HEK293T (cell line): ENCODE measurements at regions not wholly inside any gene's neighbourhood (a gene's known extent, or its start where the extent isn't known, plus 50 kb on each side); places are given as distances from the start of the nearest gene placed in this dataset.
"Not testable (repeated sequence)": the region's sequence is repeated elsewhere in the genome, so short reads cannot be mapped to it uniquely, and the experiment has no call there.

Experiments
- CTCF ChIA-PET: fragments of 350-600 bp; formaldehyde crosslinking; extraction: SDS; loops from one replicate; lab custom pipeline; 2021; ENCODE audit warnings: antibody characterized with exemption, inconsistent platforms; lab: Yijun Ruan, JAX
- POLR2A ChIA-PET: fragments of 350-600 bp; formaldehyde crosslinking; extraction: SDS; loops from one replicate; lab custom pipeline; 2020; ENCODE audit warnings: antibody characterized with exemption, inconsistent platforms; lab: Yijun Ruan, JAX
- DNase-seq: peaks from one replicate; pipeline ENCODE4 v3.0.0; 2012; ENCODE audit warnings: mixed read lengths; ENCODE audit errors: extremely low spot score
- ARNT ChIP-seq: fragments of 450-650 bp; IDR thresholded peaks from 2 replicates; pipeline ENCODE4 v1.6.1; 2017; ENCODE audit warnings: mild to moderate bottlenecking
- BHLHE40 ChIP-seq: fragments of 450-650 bp; IDR thresholded peaks from 2 replicates; pipeline ENCODE4 v1.6.1; 2016; ENCODE audit warnings: mild to moderate bottlenecking, moderate library complexity, borderline replicate concordance
- CTBP1 ChIP-seq: fragments of 450-650 bp; IDR thresholded peaks from 2 replicates; pipeline ENCODE4 v1.6.1; 2016; ENCODE audit warnings: borderline replicate concordance
- ELF4 ChIP-seq: fragments of 450-650 bp; IDR thresholded peaks from 2 replicates; pipeline ENCODE4 v1.6.1; 2017; ENCODE audit warnings: antibody characterized with exemption
- FOXA1 ChIP-seq: fragments of 450-650 bp; IDR thresholded peaks from 2 replicates; pipeline ENCODE4 v1.6.1; 2016; ENCODE audit warnings: mild to moderate bottlenecking
- FOXK2 ChIP-seq: fragments of 450-650 bp; IDR thresholded peaks from 2 replicates; pipeline ENCODE4 v1.6.1; 2016; ENCODE audit warnings: mild to moderate bottlenecking
- FOXM1 ChIP-seq: fragments of 450-650 bp; IDR thresholded peaks from 2 replicates; pipeline ENCODE4 v1.6.1; 2017; ENCODE audit warnings: mild to moderate bottlenecking, borderline replicate concordance
- HDGF ChIP-seq: fragments of 450-650 bp; IDR thresholded peaks from 2 replicates; pipeline ENCODE4 v1.6.1; 2017; ENCODE audit warnings: antibody characterized with exemption, borderline replicate concordance
- L3MBTL2 ChIP-seq: fragments of 450-650 bp; conservative IDR thresholded peaks from 2 replicates; pipeline ENCODE4 v1.6.1; 2016; ENCODE audit warnings: mild to moderate bottlenecking
- LEF1 ChIP-seq: fragments of 450-650 bp; IDR thresholded peaks from 2 replicates; pipeline ENCODE4 v1.6.1; 2017; ENCODE audit warnings: mild to moderate bottlenecking, borderline replicate concordance
- NFRKB ChIP-seq: fragments of 450-650 bp; IDR thresholded peaks from 2 replicates; pipeline ENCODE4 v1.6.1; 2016; ENCODE audit warnings: mild to moderate bottlenecking, moderate library complexity
- PKNOX1 ChIP-seq: fragments of 450-650 bp; IDR thresholded peaks from 2 replicates; pipeline ENCODE4 v1.6.1; 2016
- SP1 ChIP-seq: fragments of 450-650 bp; IDR thresholded peaks from 2 replicates; pipeline ENCODE4 v1.6.1; 2017
- SUZ12 ChIP-seq: fragments of 450-650 bp; IDR thresholded peaks from 2 replicates; pipeline ENCODE4 v1.6.1; 2016; ENCODE audit warnings: mild to moderate bottlenecking
- TARDBP ChIP-seq: fragments of 450-650 bp; IDR thresholded peaks from 2 replicates; pipeline ENCODE4 v1.6.1; 2016
- ZNF384 ChIP-seq: fragments of 450-650 bp; IDR thresholded peaks from 2 replicates; pipeline ENCODE4 v1.6.1; 2016

GRCh38 chr15:31644761-31645160, 318.1 kb downstream of the KLF13 start:
- DNase-seq, CTCF ChIA-PET, POLR2A ChIA-PET: not testable (repeated sequence)

GRCh38 chr15:31647337-31647826, 320.7 kb downstream of the KLF13 start:
- POLR2A ChIA-PET, DNase-seq, CTCF ChIA-PET: not testable (repeated sequence)

- DNase-seq, POLR2A ChIA-PET, CTCF ChIA-PET: not testable (repeated sequence)
These were observed 323.0 kb downstream of the KLF13 start for GRCh38 chr15:31649634-31650033.

GRCh38 chr15:31650055-31650701, 323.5 kb downstream of the KLF13 start:
- DNase-seq, CTCF ChIA-PET, POLR2A ChIA-PET: not testable (repeated sequence)

GRCh38 chr15:31656915-31657314, 330.3 kb downstream of the KLF13 start:
- CTCF ChIA-PET, POLR2A ChIA-PET, DNase-seq: not testable (repeated sequence)

- ChIA-PET POLR2A (no interaction called here), CTCF (no interaction called here)
- DNase-seq: no peak
- TF ChIP-seq SUZ12: no peak
- TF ChIP-seq TARDBP: no peak
- TF ChIP-seq SP1: no peak
- no peak for TF ChIP-seq ARNT
- no peak for TF ChIP-seq PKNOX1
- TF ChIP-seq BHLHE40: no peak
- no peak for TF ChIP-seq ZNF384
- TF ChIP-seq CTBP1: no peak
- no peak for TF ChIP-seq L3MBTL2
- no peak for TF ChIP-seq ELF4
- no peak for TF ChIP-seq FOXM1
- TF ChIP-seq FOXA1: no peak
- no peak for TF ChIP-seq LEF1
- no peak for TF ChIP-seq HDGF
- no peak for TF ChIP-seq NFRKB
- TF ChIP-seq FOXK2: no peak
These were observed 334.2 kb downstream of the KLF13 start for GRCh38 chr15:31660816-31661215.

GRCh38 chr15:31665732-31666131, 339.1 kb downstream of the KLF13 start:
- DNase-seq, POLR2A ChIA-PET, CTCF ChIA-PET: not testable (repeated sequence)

GRCh38 chr15:31669158-31669908, 342.7 kb downstream of the KLF13 start:
- POLR2A ChIA-PET: not testable (repeated sequence)

GRCh38 chr15:31673263-31673662, 346.6 kb downstream of the KLF13 start:
- POLR2A ChIA-PET: not testable (repeated sequence)

More at GRCh38 chr15:31669158-31669908, 342.7 kb downstream of the KLF13 start:
- DNase-seq, CTCF ChIA-PET: not testable (repeated sequence)

GRCh38 chr15:31681529-31682259, 348.6 kb upstream of the CHRNA7 start:
- DNase-seq, POLR2A ChIA-PET, CTCF ChIA-PET: not testable (repeated sequence)

More at GRCh38 chr15:31673263-31673662, 346.6 kb downstream of the KLF13 start:
- CTCF ChIA-PET, DNase-seq: not testable (repeated sequence)

GRCh38 chr15:31687088-31687487, 343.2 kb upstream of the CHRNA7 start:
- CTCF ChIA-PET, POLR2A ChIA-PET, DNase-seq: not testable (repeated sequence)

GRCh38 chr15:31696509-31696908, 333.8 kb upstream of the CHRNA7 start:
- DNase-seq, CTCF ChIA-PET, POLR2A ChIA-PET: not testable (repeated sequence)

- DNase-seq, CTCF ChIA-PET: not testable (repeated sequence)
These were observed 325.1 kb upstream of the CHRNA7 start for GRCh38 chr15:31705076-31705678.

More at GRCh38 chr15:31705076-31705678, 325.1 kb upstream of the CHRNA7 start:
- POLR2A ChIA-PET: not testable (repeated sequence)
